GM19395 (cell line): ENCODE measurements at regions not wholly inside any gene's neighbourhood (a gene's known extent, or its start where the extent isn't known, plus 50 kb on each side); places are given as distances from the start of the nearest gene placed in this dataset.

Experiments
- ATAC-seq: cut with Tn5 transposase; IDR thresholded peaks from one replicate; pipeline ENCODE4 v1.9.1; 2021; ENCODE audit warnings: mild to moderate bottlenecking, moderate library complexity; ENCODE audit not compliant: unreplicated experiment

GRCh38 chr6:22015216-22015615 is 281.6 kb downstream of the PRL start:
- no peak for ATAC-seq

GRCh38 chr6:22015944-22016343 is 280.9 kb downstream of the PRL start:
- ATAC-seq, result no peak

GRCh38 chr6:22017272-22017671 is 279.6 kb downstream of the PRL start:
- ATAC-seq, result no peak

- no peak for ATAC-seq
Observed at GRCh38 chr6:22017766-22018165, 279.1 kb downstream of the PRL start.

- no peak for ATAC-seq
Observed at GRCh38 chr6:22019857-22020256, 277.0 kb downstream of the PRL start.

- no peak for ATAC-seq
Observed at GRCh38 chr6:22020299-22021003, 276.4 kb downstream of the PRL start.

- no peak for ATAC-seq
Observed at GRCh38 chr6:22021966-22022365, 274.9 kb downstream of the PRL start.

- ATAC-seq, result no peak
Observed at GRCh38 chr6:22023937-22024336, 272.9 kb downstream of the PRL start.

GRCh38 chr6:22024973-22025467 is 271.8 kb downstream of the PRL start:
- ATAC-seq, result peak; percentile 36

- peak; percentile 69 for ATAC-seq
Observed at GRCh38 chr6:22025468-22026163, 271.2 kb downstream of the PRL start.

- ATAC-seq, result peak; percentile 21
Observed at GRCh38 chr6:22026164-22026678, 270.6 kb downstream of the PRL start.

GRCh38 chr6:22027040-22027725 is 269.7 kb downstream of the PRL start:
- no peak for ATAC-seq

- no peak for ATAC-seq
Observed at GRCh38 chr6:22028403-22029090, 268.3 kb downstream of the PRL start.

- no peak for ATAC-seq
Observed at GRCh38 chr6:22029171-22029570, 267.7 kb downstream of the PRL start.

GRCh38 chr6:22030730-22031619 is 265.9 kb downstream of the PRL start:
- ATAC-seq, result no peak

- ATAC-seq, result no peak
Observed at GRCh38 chr6:22035690-22036089, 261.1 kb downstream of the PRL start.

GRCh38 chr6:22036275-22036674 is 260.6 kb downstream of the PRL start:
- peak; percentile 86 for ATAC-seq

GRCh38 chr6:22036699-22037098 is 260.1 kb downstream of the PRL start:
- ATAC-seq, result peak; percentile 15

GRCh38 chr6:22041797-22042480 is 254.9 kb downstream of the PRL start:
- ATAC-seq, result no peak
